ENCODE measurements at regions not wholly inside any gene's neighbourhood (a gene's known extent, or its start where the extent isn't known, plus 50 kb on each side); places are given as distances from the start of the nearest gene placed in this dataset.

- Histone ChIP-seq H3K4me3 (replicated peaks; ENCODE audit: low read depth, low read length) (no peak overlapping the region), H3K27me3 (replicated peaks; ENCODE audit: control insufficient read depth, insufficient read depth, low read length) (no peaks in the 10 kb centered on the region), H3K36me3 (ENCODE audit: control insufficient read depth, insufficient read depth, low read length) (no peaks in the 10 kb centered on the region)
- TF ChIP-seq, protein P1, sequence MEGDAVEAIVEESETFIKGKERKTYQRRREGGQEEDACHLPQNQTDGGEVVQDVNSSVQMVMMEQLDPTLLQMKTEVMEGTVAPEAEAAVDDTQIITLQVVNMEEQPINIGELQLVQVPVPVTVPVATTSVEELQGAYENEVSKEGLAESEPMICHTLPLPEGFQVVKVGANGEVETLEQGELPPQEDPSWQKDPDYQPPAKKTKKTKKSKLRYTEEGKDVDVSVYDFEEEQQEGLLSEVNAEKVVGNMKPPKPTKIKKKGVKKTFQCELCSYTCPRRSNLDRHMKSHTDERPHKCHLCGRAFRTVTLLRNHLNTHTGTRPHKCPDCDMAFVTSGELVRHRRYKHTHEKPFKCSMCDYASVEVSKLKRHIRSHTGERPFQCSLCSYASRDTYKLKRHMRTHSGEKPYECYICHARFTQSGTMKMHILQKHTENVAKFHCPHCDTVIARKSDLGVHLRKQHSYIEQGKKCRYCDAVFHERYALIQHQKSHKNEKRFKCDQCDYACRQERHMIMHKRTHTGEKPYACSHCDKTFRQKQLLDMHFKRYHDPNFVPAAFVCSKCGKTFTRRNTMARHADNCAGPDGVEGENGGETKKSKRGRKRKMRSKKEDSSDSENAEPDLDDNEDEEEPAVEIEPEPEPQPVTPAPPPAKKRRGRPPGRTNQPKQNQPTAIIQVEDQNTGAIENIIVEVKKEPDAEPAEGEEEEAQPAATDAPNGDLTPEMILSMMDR (IDR thresholded peaks at IDR 0.05; ENCODE audit: insufficient read depth, low read length, poor library complexity, severe bottlenecking), result no peak
- DNase-seq (ENCODE audit: extremely low read depth, insufficient read length), result no peak
Measured at GRCh38 chr18:76545433-76546087, 50.5 kb upstream of the ZNF516 start.

GRCh38 chr18:76544511-76545345, 49.7 kb upstream of the ZNF516 start:
- TF ChIP-seq, protein P1 (IDR thresholded peaks at IDR 0.05; ENCODE audit: insufficient read depth, low read length, poor library complexity, severe bottlenecking), result no peak
- H3K4me3 ChIP-seq (replicated peaks; ENCODE audit: low read depth, low read length), result no peak overlapping the region
- DNase-seq (ENCODE audit: extremely low read depth, insufficient read length), result no peak

More at GRCh38 chr18:76544511-76545345, 49.7 kb upstream of the ZNF516 start:
- H3K27me3 ChIP-seq (replicated peaks; ENCODE audit: control insufficient read depth, insufficient read depth, low read length), result no peaks in the 10 kb centered on the region
- H3K36me3 ChIP-seq (ENCODE audit: control insufficient read depth, insufficient read depth, low read length), result no peaks in the 10 kb centered on the region
